HepG2 (cell line): ENCODE measurements at regions not wholly inside any gene's neighbourhood (a gene's known extent, or its start where the extent isn't known, plus 50 kb on each side); places are given as distances from the start of the nearest gene placed in this dataset.

ENCODE experiments used
- ATAC-seq: fragments of 200-7000 bp; cut with Tn5 transposase; 3 replicates; pipeline ENCODE4 v1.9.1; 2020; ENCODE audit warnings: mild to moderate bottlenecking, moderate library complexity
- BruUV-seq: library from RNA; stranded (reverse); fragments of 400-500 nt; replicated peaks from 2 replicates; lab custom pipeline; 2021; lab: Mats Ljungman, UMichigan
- CTCF ChIA-PET: fragments of 300-600 bp; formaldehyde crosslinking; extraction: SDS; loops from one replicate; lab custom pipeline; 2021; ENCODE audit warnings: low total read pairs, inconsistent platforms, low intra/inter-chr PET ratio; lab: Yijun Ruan, JAX
- POLR2A ChIA-PET: fragments of 350-600 bp; sonication (Branson Sonifier 250); formaldehyde crosslinking; loops from one replicate; lab custom pipeline; 2020; ENCODE audit warnings: antibody characterized with exemption, inconsistent platforms; lab: Yijun Ruan, JAX
- DNase-seq: peaks from one replicate; pipeline ENCODE4 v3.0.0-alpha.2; 2015; ENCODE audit warnings: low spot score
- FAIRE-seq: peaks from 3 replicates; lab custom pipeline; 2011; peaks lifted over from hg19 to GRCh38; lab: Jason Lieb, UNC
- H2AFZ ChIP-seq: one replicate; pipeline ENCODE4 v1.6.1; 2011; ENCODE audit warnings: low read length, inconsistent platforms
- H3K27ac ChIP-seq: fragments of 300-600 bp; 3 replicates; pipeline ENCODE4 v1.8.0; 2011; ENCODE audit warnings: mixed run types, mild to moderate bottlenecking, mixed read lengths, low read length, inconsistent platforms; ENCODE audit not compliant: insufficient read depth; ENCODE audit errors: extremely low read length
- H3K27me3 ChIP-seq, 2 experiments: fragments of 200-600 bp in 1 of 2; 2 replicates in 1 of 2; 3 replicates in 1 of 2; pipeline versions ENCODE4 v1.6.0 to v1.8.0; 2011; ENCODE audit warnings: low read length in 2 of 2, mild to moderate bottlenecking in 2 of 2, moderate library complexity in 2 of 2, inconsistent platforms in 1 of 2; ENCODE audit not compliant: insufficient read depth in 2 of 2, control insufficient read depth in 1 of 2
- H3K36me3 ChIP-seq, 2 experiments: fragments of 200-600 bp in 1 of 2; replicated peaks in 1 of 2; 2 replicates in 1 of 2; 3 replicates in 1 of 2; pipeline versions ENCODE4 v1.5.1 to v1.8.0; 2011; ENCODE audit warnings: low read length in 2 of 2, inconsistent platforms in 1 of 2; ENCODE audit not compliant: insufficient read depth in 2 of 2, control insufficient read depth in 1 of 2
- H3K4me1 ChIP-seq: 2 replicates; pipeline ENCODE4 v1.5.1; 2012; ENCODE audit warnings: low read length, inconsistent platforms; ENCODE audit not compliant: insufficient read depth
- H3K4me2 ChIP-seq: 2 replicates; pipeline ENCODE4 v1.6.0; 2011; ENCODE audit warnings: low read depth, low read length, inconsistent platforms
- H3K4me3 ChIP-seq, 3 experiments: fragments of 200-600 bp in 1 of 3; sonication (generic), shearing (Covaris generic) in 1 of 3; replicated peaks in 1 of 3; 2 replicates each; pipeline ENCODE4 v1.5.1; 2011 to 2016; ENCODE audit warnings: low read length in 3 of 3, inconsistent platforms in 2 of 3, low read depth in 2 of 3, mild to moderate bottlenecking in 2 of 3, control low read depth in 1 of 3, mixed read lengths in 1 of 3; ENCODE audit not compliant: insufficient read depth in 1 of 3
- H3K79me2 ChIP-seq: one replicate; pipeline ENCODE4 v1.6.1; 2011; ENCODE audit warnings: low read length, inconsistent platforms; ENCODE audit not compliant: insufficient read depth
- H3K9ac ChIP-seq: 2 replicates; pipeline ENCODE4 v1.6.0; 2011; ENCODE audit warnings: mild to moderate bottlenecking, low read depth, low read length, inconsistent platforms; ENCODE audit not compliant: insufficient read depth
- H3K9me3 ChIP-seq: 2 replicates; pipeline ENCODE4 v1.5.1; 2012; ENCODE audit warnings: mild to moderate bottlenecking, low read length
- H4K20me1 ChIP-seq: 2 replicates; pipeline ENCODE4 v1.6.0; 2011; ENCODE audit warnings: inconsistent platforms, mild to moderate bottlenecking, low read length, moderate library complexity; ENCODE audit not compliant: insufficient read depth
- GRHL1 ChIP-seq: sonication (generic); formaldehyde crosslinking; conservative IDR thresholded peaks from 2 replicates; pipeline ENCODE4 v1.8.0; 2022; ENCODE audit warnings: missing genetic modification reagents
- ISX ChIP-seq: sonication (generic); formaldehyde crosslinking; conservative IDR thresholded peaks from 2 replicates; pipeline ENCODE4 v1.5.0; 2020; ENCODE audit warnings: missing genetic modification reagents
- NFATC3 ChIP-seq: sonication (generic); formaldehyde crosslinking; IDR thresholded peaks from 2 replicates; pipeline ENCODE4 v1.5.1; 2020; ENCODE audit warnings: mild to moderate bottlenecking, missing genetic modification reagents
- NR2F2 ChIP-seq: IDR thresholded peaks from 2 replicates; pipeline ENCODE4 v1.6.1; 2012; ENCODE audit warnings: low read depth, inconsistent platforms, borderline replicate concordance
- RFXANK ChIP-seq: IDR thresholded peaks from 2 replicates; pipeline ENCODE4 v1.6.1; 2016
- SETDB1 ChIP-seq: sonication (generic); formaldehyde crosslinking; IDR thresholded peaks from 2 replicates; pipeline ENCODE4 v1.5.1; 2020; ENCODE audit warnings: missing genetic modification reagents, mild to moderate bottlenecking, borderline replicate concordance
- SMAD9 ChIP-seq: sonication (generic); formaldehyde crosslinking; IDR thresholded peaks from 2 replicates; pipeline ENCODE4 v1.5.1; 2020; ENCODE audit warnings: mild to moderate bottlenecking, missing genetic modification reagents
- ZBTB20 ChIP-seq: sonication (generic); formaldehyde crosslinking; IDR thresholded peaks from 2 replicates; pipeline ENCODE4 v1.8.1; 2023; ENCODE audit warnings: missing genetic modification reagents, low read depth, mild to moderate bottlenecking, borderline replicate concordance
- ZFP90 ChIP-seq: sonication (generic); formaldehyde crosslinking; IDR thresholded peaks from 2 replicates; pipeline ENCODE4 v1.8.0; 2022; ENCODE audit warnings: missing genetic modification reagents, mild to moderate bottlenecking, inconsistent platforms, borderline replicate concordance
- ZNF275 ChIP-seq: sonication (generic); formaldehyde crosslinking; IDR thresholded peaks from 2 replicates; pipeline ENCODE4 v1.8.0; 2022; ENCODE audit warnings: missing genetic modification reagents, mild to moderate bottlenecking, inconsistent platforms, borderline replicate concordance
- ZNF660 ChIP-seq: sonication (generic); formaldehyde crosslinking; IDR thresholded peaks from 2 replicates; pipeline ENCODE4 v1.5.1; 2020; ENCODE audit warnings: mild to moderate bottlenecking, low read depth, missing genetic modification reagents, borderline replicate concordance
- ZSCAN21 ChIP-seq: sonication (generic); formaldehyde crosslinking; IDR thresholded peaks from 2 replicates; pipeline ENCODE4 v1.8.0; 2022; ENCODE audit warnings: mild to moderate bottlenecking, missing genetic modification reagents, moderate library complexity, borderline replicate concordance
- WGBS: methylation state at CpG from one replicate; pipeline ENCODE4 v1.1.6; 2017; ENCODE audit warnings: low lambda C conversion rate; 5-methylcytosine and 5-hydroxymethylcytosine counted together
- in situ Hi-C: cut with HindIII; loops from 2 replicates; pipeline ENCODE4 v1.10.0; 2017; ENCODE audit warnings: low pct_unique_long_range_greater_than_20kb; ENCODE audit not compliant: extremely low pct_ligation_motif_present
- intact Hi-C: fragments of 100-400 bp; cut with micrococcal nuclease; formaldehyde crosslinking; loops from one replicate; pipeline ENCODE4 v1.10.0; 2022; ENCODE audit not compliant: unreplicated experiment
- TF ChIP-seq, protein P1 (sequence below): sonication (generic); formaldehyde crosslinking; conservative IDR thresholded peaks from 2 replicates; pipeline ENCODE4 v1.4.0; 2020; ENCODE audit warnings: missing genetic modification reagents
- TF ChIP-seq, protein P2 (sequence below): sonication (generic); formaldehyde crosslinking; IDR thresholded peaks from 2 replicates; pipeline ENCODE4 v1.5.0; 2020; ENCODE audit warnings: missing genetic modification reagents

DNA sequence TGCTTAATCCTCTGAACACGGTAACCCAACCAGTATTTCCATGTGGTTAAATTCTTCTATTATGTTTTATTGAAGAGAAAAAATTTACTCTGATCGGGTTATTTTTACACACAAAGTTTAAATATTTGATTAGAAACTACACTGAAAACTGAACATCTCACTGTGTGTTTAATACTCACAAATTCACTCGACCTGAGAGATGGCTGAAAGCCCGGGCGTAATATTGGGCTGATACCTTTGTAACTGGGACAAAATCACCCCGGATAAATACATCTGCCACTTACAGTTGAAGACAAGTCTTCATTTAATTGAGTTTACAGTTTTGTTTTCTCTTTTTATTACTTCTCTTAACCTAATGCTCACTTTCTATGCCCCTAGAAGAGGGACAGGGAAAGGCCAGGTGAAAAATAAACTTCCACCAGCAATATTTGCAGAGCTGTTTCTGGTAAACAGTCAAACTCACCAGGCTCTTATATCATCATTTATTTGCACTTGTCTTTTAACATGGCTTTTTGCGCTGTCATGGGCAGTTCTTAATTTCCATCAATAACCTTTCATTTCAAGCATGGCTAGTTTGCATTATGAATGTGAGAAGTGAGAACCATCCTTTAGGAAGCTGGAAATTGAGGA, 145.6 kb upstream of the TMCO5A start:
- TF ChIP-seq, protein P1, sequence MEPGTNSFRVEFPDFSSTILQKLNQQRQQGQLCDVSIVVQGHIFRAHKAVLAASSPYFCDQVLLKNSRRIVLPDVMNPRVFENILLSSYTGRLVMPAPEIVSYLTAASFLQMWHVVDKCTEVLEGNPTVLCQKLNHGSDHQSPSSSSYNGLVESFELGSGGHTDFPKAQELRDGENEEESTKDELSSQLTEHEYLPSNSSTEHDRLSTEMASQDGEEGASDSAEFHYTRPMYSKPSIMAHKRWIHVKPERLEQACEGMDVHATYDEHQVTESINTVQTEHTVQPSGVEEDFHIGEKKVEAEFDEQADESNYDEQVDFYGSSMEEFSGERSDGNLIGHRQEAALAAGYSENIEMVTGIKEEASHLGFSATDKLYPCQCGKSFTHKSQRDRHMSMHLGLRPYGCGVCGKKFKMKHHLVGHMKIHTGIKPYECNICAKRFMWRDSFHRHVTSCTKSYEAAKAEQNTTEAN (CRISPR knock-in tag): no peak
- TF ChIP-seq RFXANK (CRISPR knock-in tag): no peak
- TF ChIP-seq ZSCAN21 (CRISPR knock-in tag): no peak
- TF ChIP-seq NFATC3 (CRISPR knock-in tag): no peak
- H3K36me3 ChIP-seq: no peaks in the 10 kb centered on the region
- BruUV-seq: no TSS peak
- FAIRE-seq: no peak
- no peak for ATAC-seq
- no peak for DNase-seq
- H3K27me3 ChIP-seq: no peaks in the 10 kb centered on the region
- H3K4me3 ChIP-seq: no peak overlapping the region
- in situ Hi-C loops (no loop called here), intact Hi-C loops (no loop called here)
- H3K9me3 ChIP-seq: no peaks in the 10 kb centered on the region
- H3K27ac ChIP-seq: no peak overlapping the region
- no peaks in the 10 kb centered on the region for H4K20me1 ChIP-seq
- H3K4me1 ChIP-seq: no peaks in the 10 kb centered on the region
- POLR2A ChIA-PET: no interaction called here
- CTCF ChIA-PET: no interaction called here
- H3K9ac ChIP-seq: no peak overlapping the region
- no peaks in the 10 kb centered on the region for H3K79me2 ChIP-seq
- 29% methylated on average over 7 of the region's 7 CpGs for WGBS
- H3K4me2 ChIP-seq: no peak overlapping the region
- H2AFZ ChIP-seq: no peak overlapping the region

GRCh38 chr15:37789397-37789786, 145.0 kb upstream of the TMCO5A start:
- no peaks in the 10 kb centered on the region for H3K79me2 ChIP-seq
- H3K4me1 ChIP-seq: no peaks in the 10 kb centered on the region
- H3K27ac ChIP-seq: no peak overlapping the region
- FAIRE-seq (no peak), ATAC-seq (no peak), DNase-seq (no peak)
- no peak overlapping the region for H3K4me3 ChIP-seq
- H4K20me1 ChIP-seq: no peaks in the 10 kb centered on the region
- 12% methylated on average over 5 of the region's 5 CpGs for WGBS
- H3K27me3 ChIP-seq: no peaks in the 10 kb centered on the region
- H3K4me2 ChIP-seq: no peak overlapping the region
- no peak overlapping the region for H3K9ac ChIP-seq
- in situ Hi-C loops: no loop called here
- CTCF ChIA-PET: no interaction called here
- no peaks in the 10 kb centered on the region for H3K9me3 ChIP-seq
- no peaks in the 10 kb centered on the region for H3K36me3 ChIP-seq
- intact Hi-C loops: no loop called here
- H2AFZ ChIP-seq: no peak overlapping the region
- BruUV-seq: no TSS peak
- POLR2A ChIA-PET: no interaction called here
- TF ChIP-seq ZFP90 (CRISPR knock-in tag) (no peak), SETDB1 (CRISPR knock-in tag) (no peak), ZNF275 (CRISPR knock-in tag) (no peak), ZNF660 (CRISPR knock-in tag) (no peak), SMAD9 (CRISPR knock-in tag) (no peak), NR2F2 (no peak), ISX (CRISPR knock-in tag) (no peak), GRHL1 (CRISPR knock-in tag) (no peak), ZBTB20 (no peak)
- TF ChIP-seq, protein P2, sequence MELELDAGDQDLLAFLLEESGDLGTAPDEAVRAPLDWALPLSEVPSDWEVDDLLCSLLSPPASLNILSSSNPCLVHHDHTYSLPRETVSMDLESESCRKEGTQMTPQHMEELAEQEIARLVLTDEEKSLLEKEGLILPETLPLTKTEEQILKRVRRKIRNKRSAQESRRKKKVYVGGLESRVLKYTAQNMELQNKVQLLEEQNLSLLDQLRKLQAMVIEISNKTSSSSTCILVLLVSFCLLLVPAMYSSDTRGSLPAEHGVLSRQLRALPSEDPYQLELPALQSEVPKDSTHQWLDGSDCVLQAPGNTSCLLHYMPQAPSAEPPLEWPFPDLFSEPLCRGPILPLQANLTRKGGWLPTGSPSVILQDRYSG: no peak
